ENCODE measurements at regions not wholly inside any gene's neighbourhood (a gene's known extent, or its start where the extent isn't known, plus 50 kb on each side); places are given as distances from the start of the nearest gene placed in this dataset.

GRCh38 chr14:105845725-105846309, 319.4 kb downstream of the TMEM121 start:
- ChIA-PET CTCF (no interaction called here), POLR2A (interaction anchor here (1.8 kb wide), 1 partner anchor 12 kb away, joined by 12 read pairs; no protein-coding TSS in a partner anchor)
- Histone ChIP-seq H3K36me3 (replicated peaks in 1 of 2; ENCODE audit: control extremely low read depth in 1 of 2, control insufficient read depth in 1 of 2, extremely low read depth in 1 of 2, insufficient read depth in 2 of 2, low read length in 1 of 2) (peaks cover 0 to 74% of the 10 kb centered on the region in 2 experiments), H3K9me3 (ENCODE audit: control extremely low read depth in 1 of 3, control insufficient read depth in 2 of 3, insufficient read depth in 1 of 3, low read length in 2 of 3) (no peaks in the 10 kb centered on the region), H3K9ac (ENCODE audit: low read length) (no peak overlapping the region), H3K79me2 (ENCODE audit: control insufficient read depth, insufficient read depth, low read length) (peaks cover 3% of the 10 kb centered on the region), H2AFZ (ENCODE audit: insufficient read depth, low read depth, low read length, poor library complexity, severe bottlenecking) (no peak overlapping the region), H3K4me3 (ENCODE audit: control extremely low read depth in 1 of 5, extremely low read depth in 1 of 5, insufficient read depth in 1 of 5, low read depth in 2 of 5, low read length in 4 of 5) (no peak overlapping the region), H3K27ac (ENCODE audit: low read length in 2 of 2) (peak overlapping the region in 1 of 2 donors; percentile 69), H4K20me1 (ENCODE audit: control insufficient read depth, insufficient read depth, low read length, poor library complexity, severe bottlenecking) (peaks cover 75% of the 10 kb centered on the region), H3K4me2 (replicated peaks; ENCODE audit: low read depth, low read length, poor library complexity, severe bottlenecking) (no peak overlapping the region), H3K4me1 (ENCODE audit: control insufficient read depth in 2 of 2, insufficient read depth in 2 of 2, low read length in 2 of 2) (peaks cover 0 to 8% of the 10 kb centered on the region in 2 donors), H3K27me3 (replicated peaks in 1 of 4; ENCODE audit: control extremely low read depth in 1 of 4, control insufficient read depth in 3 of 4, insufficient read depth in 4 of 4, low read length in 3 of 4) (no peaks in the 10 kb centered on the region)
- Mint-ChIP-seq H3K4me1 (peaks cover 35% of the 10 kb centered on the region), H3K4me3 (no peak overlapping the region), H3K27me3 (no peaks in the 10 kb centered on the region), H3K27ac (peak overlapping the region; percentile 77), H3K9me3 (ENCODE audit: insufficient read depth) (no peaks in the 10 kb centered on the region)
- DNase-seq: peak; percentile 3
- intact Hi-C loops (cut with micrococcal nuclease): loop anchor here (10.0 kb wide), 1 partner anchor 51 kb away; no protein-coding TSS in a partner anchor
- ATAC-seq (ENCODE audit: low read depth): no peak
- 95% methylated on average over 9 of the region's 10 CpGs for WGBS (ENCODE audit: insufficient coverage)
- no peak for TF ChIP-seq EZH2 (IDR thresholded peaks at IDR 0.05; ENCODE audit: borderline replicate concordance, insufficient read depth, low read depth, low read length, poor library complexity, severe bottlenecking)
- TF ChIP-seq, protein P1, sequence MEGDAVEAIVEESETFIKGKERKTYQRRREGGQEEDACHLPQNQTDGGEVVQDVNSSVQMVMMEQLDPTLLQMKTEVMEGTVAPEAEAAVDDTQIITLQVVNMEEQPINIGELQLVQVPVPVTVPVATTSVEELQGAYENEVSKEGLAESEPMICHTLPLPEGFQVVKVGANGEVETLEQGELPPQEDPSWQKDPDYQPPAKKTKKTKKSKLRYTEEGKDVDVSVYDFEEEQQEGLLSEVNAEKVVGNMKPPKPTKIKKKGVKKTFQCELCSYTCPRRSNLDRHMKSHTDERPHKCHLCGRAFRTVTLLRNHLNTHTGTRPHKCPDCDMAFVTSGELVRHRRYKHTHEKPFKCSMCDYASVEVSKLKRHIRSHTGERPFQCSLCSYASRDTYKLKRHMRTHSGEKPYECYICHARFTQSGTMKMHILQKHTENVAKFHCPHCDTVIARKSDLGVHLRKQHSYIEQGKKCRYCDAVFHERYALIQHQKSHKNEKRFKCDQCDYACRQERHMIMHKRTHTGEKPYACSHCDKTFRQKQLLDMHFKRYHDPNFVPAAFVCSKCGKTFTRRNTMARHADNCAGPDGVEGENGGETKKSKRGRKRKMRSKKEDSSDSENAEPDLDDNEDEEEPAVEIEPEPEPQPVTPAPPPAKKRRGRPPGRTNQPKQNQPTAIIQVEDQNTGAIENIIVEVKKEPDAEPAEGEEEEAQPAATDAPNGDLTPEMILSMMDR (IDR thresholded peaks at IDR 0.05): no peak

- Histone ChIP-seq H3K36me3 (replicated peaks in 1 of 2; ENCODE audit: control extremely low read depth in 1 of 2, control insufficient read depth in 1 of 2, extremely low read depth in 1 of 2, insufficient read depth in 2 of 2, low read length in 1 of 2) (peaks cover 0 to 74% of the 10 kb centered on the region in 2 experiments), H2AFZ (ENCODE audit: insufficient read depth, low read depth, low read length, poor library complexity, severe bottlenecking) (no peak overlapping the region), H4K20me1 (ENCODE audit: control insufficient read depth, insufficient read depth, low read length, poor library complexity, severe bottlenecking) (peaks cover 74% of the 10 kb centered on the region), H3K27me3 (replicated peaks in 1 of 4; ENCODE audit: control extremely low read depth in 1 of 4, control insufficient read depth in 3 of 4, insufficient read depth in 4 of 4, low read length in 3 of 4) (no peaks in the 10 kb centered on the region), H3K27ac (ENCODE audit: low read length in 2 of 2) (peak overlapping the region in 1 of 2 donors; percentile 69), H3K4me2 (replicated peaks; ENCODE audit: low read depth, low read length, poor library complexity, severe bottlenecking) (no peak overlapping the region), H3K4me1 (ENCODE audit: control insufficient read depth in 2 of 2, insufficient read depth in 2 of 2, low read length in 2 of 2) (peaks cover 0 to 8% of the 10 kb centered on the region in 2 donors), H3K79me2 (ENCODE audit: control insufficient read depth, insufficient read depth, low read length) (peaks cover 3% of the 10 kb centered on the region), H3K9ac (ENCODE audit: low read length) (no peak overlapping the region), H3K9me3 (ENCODE audit: control extremely low read depth in 1 of 3, control insufficient read depth in 2 of 3, insufficient read depth in 1 of 3, low read length in 2 of 3) (no peaks in the 10 kb centered on the region), H3K4me3 (ENCODE audit: control extremely low read depth in 1 of 5, extremely low read depth in 1 of 5, insufficient read depth in 1 of 5, low read depth in 2 of 5, low read length in 4 of 5) (no peak overlapping the region)
- no peak for ATAC-seq (ENCODE audit: low read depth)
- Mint-ChIP-seq H3K4me3 (no peak overlapping the region), H3K9me3 (ENCODE audit: insufficient read depth) (no peaks in the 10 kb centered on the region), H3K4me1 (peaks cover 38% of the 10 kb centered on the region), H3K27me3 (no peaks in the 10 kb centered on the region), H3K27ac (peak overlapping the region; percentile 65)
- 91% methylated on average over 4 of the region's 5 CpGs for WGBS (ENCODE audit: insufficient coverage)
- intact Hi-C loops (cut with micrococcal nuclease): loop anchor here (10.0 kb wide), 1 partner anchor 52 kb away; no protein-coding TSS in a partner anchor
- CTCF ChIA-PET: no interaction called here
- POLR2A ChIA-PET: interaction anchor here (1.8 kb wide), 1 partner anchor 11 kb away, joined by 12 read pairs; no protein-coding TSS in a partner anchor
- no peak for TF ChIP-seq EZH2 (IDR thresholded peaks at IDR 0.05; ENCODE audit: borderline replicate concordance, insufficient read depth, low read depth, low read length, poor library complexity, severe bottlenecking)
- TF ChIP-seq, protein P1 (IDR thresholded peaks at IDR 0.05): no peak
- peak; percentile 3 for DNase-seq
These were observed 319.9 kb downstream of the TMEM121 start for GRCh38 chr14:105846312-105846711.
